GM18498 (cell line): ENCODE measurements at regions not wholly inside any gene's neighbourhood (a gene's known extent, or its start where the extent isn't known, plus 50 kb on each side); places are given as distances from the start of the nearest gene placed in this dataset.
A peak's percentile ranks its signal among the peaks of the same experiment; 100 is the strongest.
"Not testable (repeated sequence)": the region's sequence is repeated elsewhere in the genome, so short reads cannot be mapped to it uniquely, and the experiment has no call there.

Experiments used
- ATAC-seq: cut with Tn5 transposase; IDR thresholded peaks from one replicate; pipeline ENCODE4 v1.9.1; 2021; ENCODE audit warnings: mild to moderate bottlenecking, moderate library complexity; ENCODE audit not compliant: unreplicated experiment

GRCh38 chr11:86148345-86148747 is 79.5 kb upstream of the PICALM start:
- no peak for ATAC-seq

- no peak for ATAC-seq
These were observed 78.1 kb upstream of the PICALM start for GRCh38 chr11:86147004-86147403.

GRCh38 chr11:86145439-86146156 is 76.7 kb upstream of the PICALM start:
- no peak for ATAC-seq

- no peak for ATAC-seq
These were observed 76.0 kb upstream of the PICALM start for GRCh38 chr11:86144846-86145245.

- ATAC-seq: not testable (repeated sequence)
These were observed 75.2 kb upstream of the PICALM start for GRCh38 chr11:86144087-86144486.

- ATAC-seq: no peak
These were observed 74.5 kb upstream of the PICALM start for GRCh38 chr11:86143087-86144030.

- no peak for ATAC-seq
These were observed 73.3 kb upstream of the PICALM start for GRCh38 chr11:86142170-86142569.

GRCh38 chr11:86141727-86142126 is 72.8 kb upstream of the PICALM start:
- ATAC-seq: no peak

GRCh38 chr11:86140334-86140990 is 71.6 kb upstream of the PICALM start:
- ATAC-seq: no peak

- peak; percentile 82 for ATAC-seq
These were observed 70.1 kb upstream of the PICALM start for GRCh38 chr11:86138958-86139357.

GRCh38 chr11:86136538-86136937 is 67.7 kb upstream of the PICALM start:
- ATAC-seq: no peak

GRCh38 chr11:86135319-86135714 is 66.4 kb upstream of the PICALM start:
- ATAC-seq: no peak

- ATAC-seq: no peak
These were observed 65.9 kb upstream of the PICALM start for GRCh38 chr11:86134580-86135318.

GRCh38 chr11:86132667-86133249 is 63.9 kb upstream of the PICALM start:
- ATAC-seq: no peak

- no peak for ATAC-seq
These were observed 61.1 kb upstream of the PICALM start for GRCh38 chr11:86129740-86130540.

- no peak for ATAC-seq
These were observed 60.0 kb upstream of the PICALM start for GRCh38 chr11:86128914-86129313.

GRCh38 chr11:86126862-86127261 is 58.0 kb upstream of the PICALM start:
- ATAC-seq: no peak

GRCh38 chr11:86124251-86125233 is 55.7 kb upstream of the PICALM start:
- peak; percentile 59 for ATAC-seq
